HCT116 (cell line): ENCODE measurements at regions not wholly inside any gene's neighbourhood (a gene's known extent, or its start where the extent isn't known, plus 50 kb on each side); places are given as distances from the start of the nearest gene placed in this dataset.

Experiments
- ATAC-seq: fragments of 200-7000 bp; cut with Tn5 transposase; 2 replicates; pipeline ENCODE4 v1.9.1; 2020; ENCODE audit warnings: mild to moderate bottlenecking, moderate library complexity
- BruUV-seq: library from RNA; stranded (reverse); fragments of 400-500 nt; replicated peaks from 2 replicates; lab custom pipeline; 2021; lab: Mats Ljungman, UMichigan
- CTCF ChIA-PET: fragments of 300-600 bp; sonication (Branson Sonifier 250); formaldehyde crosslinking; loops from one replicate; lab custom pipeline; 2021; ENCODE audit warnings: antibody characterized with exemption; lab: Charles Lee
- POLR2A ChIA-PET: fragments of 300-600, 350-600 bp; sonication (Branson Sonifier 250); formaldehyde crosslinking; loops from one replicate; lab custom pipeline; 2021; ENCODE audit warnings: antibody characterized with exemption; lab: Charles Lee
- RAD21 ChIA-PET, 2 experiments: fragments of 300-600 bp; sonication (Branson Sonifier 250); formaldehyde crosslinking; loops; one replicate each; lab custom pipeline; 2023; ENCODE audit warnings: low total read pairs in 2 of 2; ENCODE audit not compliant: uncharacterized antibody in 2 of 2, unreplicated experiment in 2 of 2, low non-redundant PET in 1 of 2; lab: Charles Lee
- DNase-seq: peaks from one replicate; pipeline ENCODE4 v3.0.0-alpha.2; 2010; ENCODE audit warnings: low read depth, low spot score
- H2AFZ ChIP-seq: fragments of 200-600 bp; shearing (Covaris generic), sonication (generic); 2 replicates; pipeline ENCODE4 v1.6.1; 2017; ENCODE audit warnings: low read depth, mixed run types, mixed read lengths, antibody characterized with exemption, low read length; ENCODE audit not compliant: poor library complexity, severe bottlenecking
- H3K27ac ChIP-seq: 2 replicates; pipeline ENCODE4 v1.5.1; 2012; ENCODE audit warnings: low read depth, low read length
- H3K27me3 ChIP-seq: fragments of 200-600 bp; sonication (generic); 2 replicates; pipeline ENCODE4 v1.6.1; 2016; ENCODE audit warnings: mixed run types, low read length, mixed read lengths; ENCODE audit not compliant: insufficient read depth
- H3K36me3 ChIP-seq, 2 experiments: fragments of 200-500 bp in 1 of 2; fragments of 200-600 bp in 1 of 2; sonication (Bioruptor generic) in 1 of 2; sonication (generic) in 1 of 2; 2 replicates each; pipeline versions ENCODE4 v1.5.1 to v1.6.1; 2014 to 2016; ENCODE audit warnings: low read length in 2 of 2, inconsistent platforms in 1 of 2, mixed read lengths in 1 of 2, mixed run types in 1 of 2; ENCODE audit not compliant: insufficient read depth in 2 of 2, control insufficient read depth in 1 of 2
- H3K4me1 ChIP-seq, 2 experiments: fragments of 200-600 bp in 1 of 2; sonication (generic) in 1 of 2; 2 replicates each; pipeline versions ENCODE4 v1.5.1 to v1.6.1; 2012 to 2017; ENCODE audit warnings: low read length in 2 of 2, inconsistent platforms in 1 of 2, mild to moderate bottlenecking in 1 of 2, mixed read lengths in 1 of 2, mixed run types in 1 of 2, moderate library complexity in 1 of 2; ENCODE audit not compliant: insufficient read depth in 2 of 2, control insufficient read depth in 1 of 2
- H3K4me2 ChIP-seq: fragments of 200-600 bp; sonication (generic); 2 replicates; pipeline ENCODE4 v1.6.1; 2017; ENCODE audit warnings: mixed run types, low read length, mixed read lengths
- H3K4me3 ChIP-seq, 2 experiments: fragments of 200-600 bp in 1 of 2; sonication (generic) in 1 of 2; replicated peaks in 1 of 2; 2 replicates each; pipeline ENCODE4 v1.5.1; 2011 to 2016; ENCODE audit warnings: low read length in 2 of 2, control low read depth in 1 of 2, low read depth in 1 of 2, mild to moderate bottlenecking in 1 of 2, mixed read lengths in 1 of 2, mixed run types in 1 of 2
- H3K79me2 ChIP-seq: fragments of 200-600 bp; sonication (generic); 2 replicates; pipeline ENCODE4 v1.6.1; 2017; ENCODE audit warnings: mild to moderate bottlenecking, mixed run types, low read length, moderate library complexity, mixed read lengths; ENCODE audit not compliant: insufficient read depth
- H3K9ac ChIP-seq: fragments of 200-600 bp; sonication (generic); 2 replicates; pipeline ENCODE4 v1.6.1; 2016; ENCODE audit warnings: low read length, mixed read lengths
- H3K9me2 ChIP-seq: fragments of 200-600 bp; sonication (generic), shearing (Covaris generic); 2 replicates; pipeline ENCODE4 v1.6.1; 2017; ENCODE audit warnings: mixed run types, mild to moderate bottlenecking, moderate library complexity; ENCODE audit not compliant: insufficient read depth
- H3K9me3 ChIP-seq, 2 experiments: fragments of 200-500 bp in 1 of 2; fragments of 200-600 bp in 1 of 2; sonication (Bioruptor generic) in 1 of 2; sonication (generic) in 1 of 2; 2 replicates each; pipeline ENCODE4 v1.6.1; 2014 to 2017; ENCODE audit warnings: low read length in 2 of 2, mixed read lengths in 2 of 2, inconsistent platforms in 1 of 2, low read depth in 1 of 2, mild to moderate bottlenecking in 1 of 2, mixed run types in 1 of 2, moderate library complexity in 1 of 2; ENCODE audit not compliant: control insufficient read depth in 1 of 2, insufficient read depth in 1 of 2
- H4K20me1 ChIP-seq: fragments of 200-600 bp; sonication (generic), shearing (Covaris generic); 2 replicates; pipeline ENCODE4 v1.6.1; 2017; ENCODE audit warnings: mixed run types, mild to moderate bottlenecking, moderate library complexity; ENCODE audit not compliant: insufficient read depth
- EGR1 ChIP-seq: IDR thresholded peaks from 2 replicates; pipeline ENCODE4 v1.6.1; 2012; ENCODE audit warnings: low read depth
- EZH2phosphoT487 ChIP-seq: fragments of 200-600 bp; IDR thresholded peaks from 2 replicates; pipeline ENCODE4 v1.6.1; 2018; ENCODE audit warnings: antibody characterized with exemption, borderline replicate concordance
- POLR2A ChIP-seq: IDR thresholded peaks from 2 replicates; pipeline ENCODE4 v1.7.0; 2011; ENCODE audit warnings: borderline replicate concordance; ENCODE audit not compliant: insufficient read depth, insufficient read length; ENCODE audit errors: extremely low read depth
- POLR2AphosphoS5 ChIP-seq: IDR thresholded peaks from 2 replicates; pipeline ENCODE4 v1.6.1; 2011; ENCODE audit warnings: mild to moderate bottlenecking, low read depth, low read length, moderate library complexity
- RAD21 ChIP-seq: IDR thresholded peaks from 2 replicates; pipeline ENCODE4 v1.6.1; 2012; ENCODE audit warnings: low read depth, mild to moderate bottlenecking
- SP1 ChIP-seq: IDR thresholded peaks from 2 replicates; pipeline ENCODE4 v1.6.1; 2012; ENCODE audit warnings: low read depth
- SRF ChIP-seq: IDR thresholded peaks from 2 replicates; pipeline ENCODE4 v1.6.1; 2012; ENCODE audit warnings: low read depth
- ZNF274 ChIP-seq: fragments of 200-500 bp; sonication (Bioruptor generic); IDR thresholded peaks from 2 replicates; pipeline ENCODE4 v1.6.1; 2014; ENCODE audit warnings: mild to moderate bottlenecking, low read depth, low read length, inconsistent platforms
- intact Hi-C: fragments of 100-400 bp; cut with micrococcal nuclease; formaldehyde crosslinking; loops from 2 replicates; pipeline ENCODE4 v1.10.0; 2022
- TF ChIP-seq, protein P1 (sequence below): IDR thresholded peaks from 2 replicates; pipeline ENCODE4 v1.6.1; 2012; ENCODE audit warnings: low read depth
- TF ChIP-seq, protein P2 (sequence below): IDR thresholded peaks from 2 replicates; pipeline ENCODE4 v1.6.1; 2012
- TF ChIP-seq, protein P3 (sequence below): IDR thresholded peaks from 2 replicates; pipeline ENCODE4 v1.6.1; 2011; ENCODE audit warnings: mild to moderate bottlenecking, low read length, moderate library complexity; ENCODE audit not compliant: insufficient replicate concordance; ENCODE audit errors: extremely low read depth
- TF ChIP-seq, protein P4 (sequence below): IDR thresholded peaks from 2 replicates; pipeline ENCODE4 v1.6.1; 2012
- TF ChIP-seq, protein P5 (sequence below), 3 experiments: fragments of 200-600 bp in 1 of 3; sonication (generic) in 1 of 3; IDR thresholded peaks in 2 of 3; conservative IDR thresholded peaks in 1 of 3; 2 replicates each; pipeline ENCODE4 v1.5.1; 2012 to 2017; ENCODE audit warnings: low read depth in 2 of 3, low read length in 2 of 3, antibody characterized with exemption in 1 of 3, borderline replicate concordance in 1 of 3, control low read depth in 1 of 3, mild to moderate bottlenecking in 1 of 3, mixed read lengths in 1 of 3, mixed run types in 1 of 3, moderate library complexity in 1 of 3; ENCODE audit not compliant: insufficient read depth in 1 of 3

DNA sequence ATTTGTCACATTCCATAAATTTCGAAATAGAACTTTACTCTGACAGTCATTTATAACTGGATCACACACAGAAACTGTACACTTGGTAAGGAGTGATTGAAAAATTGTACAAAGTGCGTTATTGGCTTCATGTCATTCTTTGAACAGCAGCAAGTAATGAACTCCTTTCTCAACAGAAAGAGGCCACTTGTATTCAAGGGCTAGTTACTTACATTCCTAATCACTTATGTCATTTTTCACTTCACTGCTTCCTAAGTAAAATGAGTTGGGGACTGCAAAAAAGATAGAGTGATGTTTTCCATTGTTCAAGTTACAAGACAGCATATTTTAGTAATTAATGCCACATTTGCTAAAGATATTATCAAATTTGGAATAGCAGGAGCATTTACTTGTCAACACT, 893.2 kb downstream of the DTWD2 start:
- Histone ChIP-seq H3K27me3 (no peaks in the 10 kb centered on the region), H3K79me2 (no peaks in the 10 kb centered on the region), H3K4me2 (no peak overlapping the region), H3K4me3 (no peak overlapping the region), H3K9ac (no peak overlapping the region), H3K36me3 (no peaks in the 10 kb centered on the region), H3K4me1 (no peaks in the 10 kb centered on the region), H3K9me3 (no peaks in the 10 kb centered on the region), H4K20me1 (no peaks in the 10 kb centered on the region), H3K9me2 (no peaks in the 10 kb centered on the region), H3K27ac (no peak overlapping the region), H2AFZ (no peak overlapping the region)
- TF ChIP-seq SRF (no peak), ZNF274 (no peak), POLR2A (no peak), SP1 (no peak), RAD21 (no peak), EZH2phosphoT487 (no peak), EGR1 (no peak), POLR2AphosphoS5 (no peak)
- TF ChIP-seq, protein P1, sequence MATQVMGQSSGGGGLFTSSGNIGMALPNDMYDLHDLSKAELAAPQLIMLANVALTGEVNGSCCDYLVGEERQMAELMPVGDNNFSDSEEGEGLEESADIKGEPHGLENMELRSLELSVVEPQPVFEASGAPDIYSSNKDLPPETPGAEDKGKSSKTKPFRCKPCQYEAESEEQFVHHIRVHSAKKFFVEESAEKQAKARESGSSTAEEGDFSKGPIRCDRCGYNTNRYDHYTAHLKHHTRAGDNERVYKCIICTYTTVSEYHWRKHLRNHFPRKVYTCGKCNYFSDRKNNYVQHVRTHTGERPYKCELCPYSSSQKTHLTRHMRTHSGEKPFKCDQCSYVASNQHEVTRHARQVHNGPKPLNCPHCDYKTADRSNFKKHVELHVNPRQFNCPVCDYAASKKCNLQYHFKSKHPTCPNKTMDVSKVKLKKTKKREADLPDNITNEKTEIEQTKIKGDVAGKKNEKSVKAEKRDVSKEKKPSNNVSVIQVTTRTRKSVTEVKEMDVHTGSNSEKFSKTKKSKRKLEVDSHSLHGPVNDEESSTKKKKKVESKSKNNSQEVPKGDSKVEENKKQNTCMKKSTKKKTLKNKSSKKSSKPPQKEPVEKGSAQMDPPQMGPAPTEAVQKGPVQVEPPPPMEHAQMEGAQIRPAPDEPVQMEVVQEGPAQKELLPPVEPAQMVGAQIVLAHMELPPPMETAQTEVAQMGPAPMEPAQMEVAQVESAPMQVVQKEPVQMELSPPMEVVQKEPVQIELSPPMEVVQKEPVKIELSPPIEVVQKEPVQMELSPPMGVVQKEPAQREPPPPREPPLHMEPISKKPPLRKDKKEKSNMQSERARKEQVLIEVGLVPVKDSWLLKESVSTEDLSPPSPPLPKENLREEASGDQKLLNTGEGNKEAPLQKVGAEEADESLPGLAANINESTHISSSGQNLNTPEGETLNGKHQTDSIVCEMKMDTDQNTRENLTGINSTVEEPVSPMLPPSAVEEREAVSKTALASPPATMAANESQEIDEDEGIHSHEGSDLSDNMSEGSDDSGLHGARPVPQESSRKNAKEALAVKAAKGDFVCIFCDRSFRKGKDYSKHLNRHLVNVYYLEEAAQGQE: no peak
- TF ChIP-seq, protein P2, sequence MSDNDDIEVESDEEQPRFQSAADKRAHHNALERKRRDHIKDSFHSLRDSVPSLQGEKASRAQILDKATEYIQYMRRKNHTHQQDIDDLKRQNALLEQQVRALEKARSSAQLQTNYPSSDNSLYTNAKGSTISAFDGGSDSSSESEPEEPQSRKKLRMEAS: no peak
- TF ChIP-seq, protein P3, sequence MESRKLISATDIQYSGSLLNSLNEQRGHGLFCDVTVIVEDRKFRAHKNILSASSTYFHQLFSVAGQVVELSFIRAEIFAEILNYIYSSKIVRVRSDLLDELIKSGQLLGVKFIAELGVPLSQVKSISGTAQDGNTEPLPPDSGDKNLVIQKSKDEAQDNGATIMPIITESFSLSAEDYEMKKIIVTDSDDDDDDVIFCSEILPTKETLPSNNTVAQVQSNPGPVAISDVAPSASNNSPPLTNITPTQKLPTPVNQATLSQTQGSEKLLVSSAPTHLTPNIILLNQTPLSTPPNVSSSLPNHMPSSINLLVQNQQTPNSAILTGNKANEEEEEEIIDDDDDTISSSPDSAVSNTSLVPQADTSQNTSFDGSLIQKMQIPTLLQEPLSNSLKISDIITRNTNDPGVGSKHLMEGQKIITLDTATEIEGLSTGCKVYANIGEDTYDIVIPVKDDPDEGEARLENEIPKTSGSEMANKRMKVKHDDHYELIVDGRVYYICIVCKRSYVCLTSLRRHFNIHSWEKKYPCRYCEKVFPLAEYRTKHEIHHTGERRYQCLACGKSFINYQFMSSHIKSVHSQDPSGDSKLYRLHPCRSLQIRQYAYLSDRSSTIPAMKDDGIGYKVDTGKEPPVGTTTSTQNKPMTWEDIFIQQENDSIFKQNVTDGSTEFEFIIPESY: no peak
- TF ChIP-seq, protein P4, sequence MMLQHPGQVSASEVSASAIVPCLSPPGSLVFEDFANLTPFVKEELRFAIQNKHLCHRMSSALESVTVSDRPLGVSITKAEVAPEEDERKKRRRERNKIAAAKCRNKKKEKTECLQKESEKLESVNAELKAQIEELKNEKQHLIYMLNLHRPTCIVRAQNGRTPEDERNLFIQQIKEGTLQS: no peak
- TF ChIP-seq, protein P5, sequence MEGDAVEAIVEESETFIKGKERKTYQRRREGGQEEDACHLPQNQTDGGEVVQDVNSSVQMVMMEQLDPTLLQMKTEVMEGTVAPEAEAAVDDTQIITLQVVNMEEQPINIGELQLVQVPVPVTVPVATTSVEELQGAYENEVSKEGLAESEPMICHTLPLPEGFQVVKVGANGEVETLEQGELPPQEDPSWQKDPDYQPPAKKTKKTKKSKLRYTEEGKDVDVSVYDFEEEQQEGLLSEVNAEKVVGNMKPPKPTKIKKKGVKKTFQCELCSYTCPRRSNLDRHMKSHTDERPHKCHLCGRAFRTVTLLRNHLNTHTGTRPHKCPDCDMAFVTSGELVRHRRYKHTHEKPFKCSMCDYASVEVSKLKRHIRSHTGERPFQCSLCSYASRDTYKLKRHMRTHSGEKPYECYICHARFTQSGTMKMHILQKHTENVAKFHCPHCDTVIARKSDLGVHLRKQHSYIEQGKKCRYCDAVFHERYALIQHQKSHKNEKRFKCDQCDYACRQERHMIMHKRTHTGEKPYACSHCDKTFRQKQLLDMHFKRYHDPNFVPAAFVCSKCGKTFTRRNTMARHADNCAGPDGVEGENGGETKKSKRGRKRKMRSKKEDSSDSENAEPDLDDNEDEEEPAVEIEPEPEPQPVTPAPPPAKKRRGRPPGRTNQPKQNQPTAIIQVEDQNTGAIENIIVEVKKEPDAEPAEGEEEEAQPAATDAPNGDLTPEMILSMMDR (IDR thresholded peaks at IDR 0.05 in 2 of 3, conservative IDR thresholded peaks at IDR 0.05 in 1 of 3; ENCODE audit: borderline replicate concordance in 1 of 3, insufficient read depth in 1 of 3, low read depth in 2 of 3, low read length in 2 of 3): no peak
- intact Hi-C loops: no loop called here
- ATAC-seq (no peak), DNase-seq (no peak)
- BruUV-seq: no TSS peak
- RAD21 ChIA-PET: no interaction called here
- CTCF ChIA-PET: no interaction called here
- POLR2A ChIA-PET: no interaction called here
